Mesenchymal stem cell (in vitro differentiated cells and primary cell): ENCODE measurements at regions not wholly inside any gene's neighbourhood (a gene's known extent, or its start where the extent isn't known, plus 50 kb on each side); places are given as distances from the start of the nearest gene placed in this dataset.

ENCODE experiments used
- DNase-seq: peaks from one replicate; pipeline ENCODE4 v3.0.0-alpha.2; 2013
- H2AFZ ChIP-seq: one replicate; pipeline ENCODE4 v1.6.1; 2013; ENCODE audit warnings: low read depth, mild to moderate bottlenecking, control low read depth, inconsistent platforms, low read length, moderate library complexity
- H2AK5ac ChIP-seq: 2 replicates; pipeline ENCODE4 v1.6.1; 2013; ENCODE audit warnings: low read length, moderate library complexity, mild to moderate bottlenecking, inconsistent platforms; ENCODE audit not compliant: severe bottlenecking
- H2BK120ac ChIP-seq: one replicate; pipeline ENCODE4 v1.6.1; 2013; ENCODE audit warnings: low read depth, mild to moderate bottlenecking, inconsistent platforms, low read length, moderate library complexity
- H2BK12ac ChIP-seq, 2 experiments: one replicate each; pipeline ENCODE4 v1.6.1; 2013; ENCODE audit warnings: inconsistent platforms in 2 of 2, low read length in 2 of 2, mild to moderate bottlenecking in 2 of 2, moderate library complexity in 2 of 2, control low read depth in 1 of 2
- H2BK15ac ChIP-seq: one replicate; pipeline ENCODE4 v1.6.1; 2013; ENCODE audit warnings: mild to moderate bottlenecking, low read depth, inconsistent platforms; ENCODE audit not compliant: poor library complexity, severe bottlenecking
- H2BK5ac ChIP-seq: 2 replicates; pipeline ENCODE4 v1.6.1; 2013; ENCODE audit warnings: low read depth, mild to moderate bottlenecking, low read length, control low read depth, inconsistent platforms; ENCODE audit not compliant: poor library complexity, severe bottlenecking
- H3K14ac ChIP-seq, 2 experiments: one replicate each; pipeline ENCODE4 v1.6.1; 2013; ENCODE audit warnings: inconsistent platforms in 2 of 2, low read length in 2 of 2, control low read depth in 1 of 2, mild to moderate bottlenecking in 1 of 2, moderate library complexity in 1 of 2
- H3K18ac ChIP-seq, 2 experiments: one replicate each; pipeline ENCODE4 v1.6.1; 2013; ENCODE audit warnings: inconsistent platforms in 2 of 2, low read length in 2 of 2, control low read depth in 1 of 2, low read depth in 1 of 2, mild to moderate bottlenecking in 1 of 2
- H3K23ac ChIP-seq, 2 experiments: one replicate each; pipeline ENCODE4 v1.6.1; 2013; ENCODE audit warnings: inconsistent platforms in 2 of 2, low read length in 2 of 2, mild to moderate bottlenecking in 2 of 2, moderate library complexity in 2 of 2, control low read depth in 1 of 2
- H3K27ac ChIP-seq: 2 replicates; pipeline ENCODE4 v1.5.1; 2013; ENCODE audit warnings: mild to moderate bottlenecking, moderate library complexity, low read length, control low read depth, inconsistent platforms; ENCODE audit not compliant: poor library complexity, severe bottlenecking
- H3K27me3 ChIP-seq, 2 experiments: 2 replicates each; pipeline versions ENCODE4 v1.6.1 to v1.7.0; 2013; ENCODE audit warnings: low read length in 2 of 2, mild to moderate bottlenecking in 2 of 2, moderate library complexity in 2 of 2, control low read depth in 1 of 2, inconsistent platforms in 1 of 2; ENCODE audit not compliant: control insufficient read depth in 1 of 2, insufficient read depth in 1 of 2
- H3K36me3 ChIP-seq, 2 experiments: 2 replicates each; pipeline versions ENCODE4 v1.6.1 to v1.7.0; 2013; ENCODE audit warnings: low read length in 2 of 2, control low read depth in 1 of 2, inconsistent platforms in 1 of 2, low read depth in 1 of 2, mild to moderate bottlenecking in 1 of 2; ENCODE audit not compliant: insufficient read depth in 2 of 2, control insufficient read depth in 1 of 2
- H3K4ac ChIP-seq, 2 experiments: one replicate each; pipeline ENCODE4 v1.6.1; 2013; ENCODE audit warnings: inconsistent platforms in 2 of 2, low read length in 2 of 2, mild to moderate bottlenecking in 2 of 2, moderate library complexity in 2 of 2, control low read depth in 1 of 2, low read depth in 1 of 2
- H3K4me1 ChIP-seq: 2 replicates; pipeline ENCODE4 v1.6.1; 2013; ENCODE audit warnings: low read depth, low read length, control low read depth; ENCODE audit not compliant: control insufficient read depth, insufficient read depth
- H3K4me2 ChIP-seq: 2 replicates; pipeline ENCODE4 v1.6.1; 2013; ENCODE audit warnings: low read length, mild to moderate bottlenecking, inconsistent platforms; ENCODE audit not compliant: poor library complexity, severe bottlenecking
- H3K4me3 ChIP-seq, 2 experiments: 2 replicates each; pipeline versions ENCODE4 v1.5.1 to v1.7.0; 2013; ENCODE audit warnings: low read length in 2 of 2, mild to moderate bottlenecking in 2 of 2, control low read depth in 1 of 2, low read depth in 1 of 2; ENCODE audit not compliant: insufficient read depth in 1 of 2
- H3K79me1 ChIP-seq: replicated peaks from 2 replicates; pipeline ENCODE4 v1.6.1; 2013; ENCODE audit warnings: mild to moderate bottlenecking, control low read depth, low read length, inconsistent platforms; ENCODE audit not compliant: poor library complexity, severe bottlenecking
- H3K9ac ChIP-seq: 2 replicates; pipeline ENCODE4 v1.7.0; 2013; ENCODE audit warnings: mild to moderate bottlenecking, low read length, moderate library complexity
- H3K9me3 ChIP-seq: 2 replicates; pipeline ENCODE4 v1.7.0; 2013; ENCODE audit warnings: mild to moderate bottlenecking, low read length; ENCODE audit not compliant: control insufficient read depth
- H4K8ac ChIP-seq: one replicate; pipeline ENCODE4 v1.6.1; 2013; ENCODE audit warnings: inconsistent platforms, mild to moderate bottlenecking, low read length, moderate library complexity
- H4K91ac ChIP-seq: one replicate; pipeline ENCODE4 v1.6.1; 2013; ENCODE audit warnings: mild to moderate bottlenecking, low read length, inconsistent platforms
- WGBS: methylation state at CpG from one replicate; pipeline ENCODE4 v1.1.7; 2013; ENCODE audit warnings: mixed read lengths; 5-methylcytosine and 5-hydroxymethylcytosine counted together

- Histone ChIP-seq H2AK5ac (no peak overlapping the region), H3K4ac (no peak overlapping the region), H3K4me2 (no peak overlapping the region), H2BK12ac (no peak overlapping the region), H3K79me1 (no peaks in the 10 kb centered on the region), H3K9me3 (peaks cover 12% of the 10 kb centered on the region), H4K8ac (no peak overlapping the region), H3K23ac (no peak overlapping the region), H3K36me3 (no peaks in the 10 kb centered on the region), H2BK120ac (no peak overlapping the region), H3K27ac (no peak overlapping the region), H3K14ac (no peak overlapping the region), H3K9ac (no peak overlapping the region), H2BK15ac (no peak overlapping the region), H3K4me3 (no peak overlapping the region), H3K4me1 (no peaks in the 10 kb centered on the region), H2AFZ (no peak overlapping the region), H2BK5ac (no peak overlapping the region), H4K91ac (no peak overlapping the region), H3K27me3 (no peaks in the 10 kb centered on the region), H3K18ac (no peak overlapping the region)
- WGBS: 80% methylated on average over 2 of the region's 2 CpGs
- no peak for DNase-seq
These were observed 122.0 kb upstream of the FSTL5 start for GRCh38 chr4:162285753-162286152.

GRCh38 chr4:162282684-162283083, 118.9 kb upstream of the FSTL5 start:
- no peak overlapping the region for H4K8ac ChIP-seq
- no peak overlapping the region for H3K23ac ChIP-seq
- H3K79me1 ChIP-seq: no peaks in the 10 kb centered on the region
- no peaks in the 10 kb centered on the region for H3K36me3 ChIP-seq
- no peaks in the 10 kb centered on the region for H3K27me3 ChIP-seq
- no peak overlapping the region for H3K14ac ChIP-seq
- H3K27ac ChIP-seq: no peak overlapping the region
- no peak overlapping the region for H2BK12ac ChIP-seq
- WGBS: no CpG with 5 or more reads among the region's 3 CpGs
- peak; percentile 12 for DNase-seq
- peaks cover 8% of the 10 kb centered on the region for H3K9me3 ChIP-seq
- no peak overlapping the region for H2AK5ac ChIP-seq
- H4K91ac ChIP-seq: no peak overlapping the region
- no peaks in the 10 kb centered on the region for H3K4me1 ChIP-seq
- H2BK120ac ChIP-seq: no peak overlapping the region
- no peak overlapping the region for H3K9ac ChIP-seq
- no peak overlapping the region for H3K4ac ChIP-seq
- no peak overlapping the region for H3K4me2 ChIP-seq
- no peak overlapping the region for H2AFZ ChIP-seq
- no peak overlapping the region for H2BK15ac ChIP-seq
- no peak overlapping the region for H3K18ac ChIP-seq
- no peak overlapping the region for H2BK5ac ChIP-seq
- H3K4me3 ChIP-seq: no peak overlapping the region

GRCh38 chr4:162274354-162274753, 110.6 kb upstream of the FSTL5 start:
- no peak overlapping the region for H3K4me2 ChIP-seq
- no peak overlapping the region for H4K8ac ChIP-seq
- no peak overlapping the region for H2BK15ac ChIP-seq
- no peaks in the 10 kb centered on the region for H3K79me1 ChIP-seq
- H2BK12ac ChIP-seq: no peak overlapping the region
- H4K91ac ChIP-seq: no peak overlapping the region
- H2AFZ ChIP-seq: no peak overlapping the region
- H2AK5ac ChIP-seq: no peak overlapping the region
- no peaks in the 10 kb centered on the region for H3K27me3 ChIP-seq
- no peak overlapping the region for H2BK120ac ChIP-seq
- peaks cover 13% of the 10 kb centered on the region for H3K9me3 ChIP-seq
- no peak for DNase-seq
- H3K4ac ChIP-seq: no peak overlapping the region
- H3K14ac ChIP-seq: no peak overlapping the region
- no peak overlapping the region for H3K4me3 ChIP-seq
- no peak overlapping the region for H3K18ac ChIP-seq
- no peaks in the 10 kb centered on the region for H3K4me1 ChIP-seq
- no peaks in the 10 kb centered on the region for H3K36me3 ChIP-seq
- no peak overlapping the region for H3K9ac ChIP-seq
- no peak overlapping the region for H2BK5ac ChIP-seq
- WGBS: no CpG with 5 or more reads among the region's 1 CpG
- H3K27ac ChIP-seq: no peak overlapping the region
- no peak overlapping the region for H3K23ac ChIP-seq

- H2AK5ac ChIP-seq: no peak overlapping the region
- no peak overlapping the region for H3K4ac ChIP-seq
- no CpG with 5 or more reads among the region's 2 CpGs for WGBS
- no peak overlapping the region for H3K27ac ChIP-seq
- H3K18ac ChIP-seq: no peak overlapping the region
- DNase-seq: no peak
- H3K4me2 ChIP-seq: no peak overlapping the region
- no peaks in the 10 kb centered on the region for H3K36me3 ChIP-seq
- H4K8ac ChIP-seq: no peak overlapping the region
- H3K14ac ChIP-seq: no peak overlapping the region
- H3K23ac ChIP-seq: no peak overlapping the region
- no peaks in the 10 kb centered on the region for H3K4me1 ChIP-seq
- H2BK120ac ChIP-seq: no peak overlapping the region
- no peak overlapping the region for H2BK15ac ChIP-seq
- H2BK12ac ChIP-seq: no peak overlapping the region
- H3K4me3 ChIP-seq: no peak overlapping the region
- no peak overlapping the region for H4K91ac ChIP-seq
- no peaks in the 10 kb centered on the region for H3K27me3 ChIP-seq
- H3K9me3 ChIP-seq: peaks cover 19% of the 10 kb centered on the region
- H3K9ac ChIP-seq: no peak overlapping the region
- no peak overlapping the region for H2AFZ ChIP-seq
- H2BK5ac ChIP-seq: no peak overlapping the region
- H3K79me1 ChIP-seq: no peaks in the 10 kb centered on the region
These were observed 108.4 kb upstream of the FSTL5 start for GRCh38 chr4:162272215-162272614.
